Parathyroid adenoma (tissue), 2 donors: ENCODE measurements at regions not wholly inside any gene's neighbourhood (a gene's known extent, or its start where the extent isn't known, plus 50 kb on each side); places are given as distances from the start of the nearest gene placed in this dataset.

ENCODE experiments used
- H2AFZ ChIP-seq: fragments of 300-600 bp; sonication (generic); one replicate; pipeline ENCODE4 v1.7.0; 2017; ENCODE audit warnings: antibody characterized with exemption, mild to moderate bottlenecking
- H3K27ac ChIP-seq: fragments of 300-600 bp; sonication (generic); one replicate; pipeline ENCODE4 v1.7.0; 2017
- H3K27me3 ChIP-seq: fragments of 300-600 bp; sonication (generic); one replicate; pipeline ENCODE4 v1.7.0; 2017; ENCODE audit warnings: low read length; ENCODE audit not compliant: control insufficient read depth, insufficient read depth
- H3K36me3 ChIP-seq: fragments of 300-600 bp; sonication (generic); one replicate; pipeline ENCODE4 v1.7.0; 2017; ENCODE audit warnings: low read length; ENCODE audit not compliant: control insufficient read depth, insufficient read depth
- H3K4me1 ChIP-seq: fragments of 300-600 bp; sonication (generic); one replicate; pipeline ENCODE4 v1.7.0; 2017; ENCODE audit warnings: control low read depth
- H3K4me2 ChIP-seq: fragments of 300-600 bp; sonication (generic); one replicate; pipeline ENCODE4 v1.7.0; 2017; ENCODE audit warnings: low read length
- H3K4me3 ChIP-seq: fragments of 300-600 bp; sonication (generic); one replicate; pipeline ENCODE4 v1.7.0; 2017; ENCODE audit warnings: low read depth, low read length
- H3K79me2 ChIP-seq: fragments of 300-600 bp; sonication (generic); one replicate; pipeline ENCODE4 v1.7.0; 2017; ENCODE audit warnings: control low read depth
- H3K9ac ChIP-seq: fragments of 300-600 bp; sonication (generic); one replicate; pipeline ENCODE4 v1.7.0; 2017; ENCODE audit warnings: mild to moderate bottlenecking
- H3K9me3 ChIP-seq: fragments of 300-600 bp; sonication (generic); one replicate; pipeline ENCODE4 v1.7.0; 2017; ENCODE audit warnings: low read length; ENCODE audit not compliant: control insufficient read depth
- CTCF ChIP-seq: fragments of 300-600 bp; sonication (generic); IDR thresholded peaks from one replicate; pipeline ENCODE4 v1.7.0; 2017; ENCODE audit warnings: antibody characterized with exemption, mild to moderate bottlenecking
- donor health status: primary hyperparathyroidism.

- no peak for TF ChIP-seq CTCF
- Histone ChIP-seq H3K27me3 (no peaks in the 10 kb centered on the region), H3K9ac (no peak overlapping the region), H2AFZ (no peak overlapping the region), H3K79me2 (no peaks in the 10 kb centered on the region), H3K4me3 (no peak overlapping the region), H3K4me1 (no peaks in the 10 kb centered on the region), H3K4me2 (no peak overlapping the region), H3K36me3 (no peaks in the 10 kb centered on the region), H3K9me3 (no peaks in the 10 kb centered on the region), H3K27ac (no peak overlapping the region)
Measured at GRCh38 chr1:30535595-30536325, 187.6 kb downstream of the MATN1 start.

GRCh38 chr1:30534551-30534940 is 188.8 kb downstream of the MATN1 start:
- no peak overlapping the region for H3K9ac ChIP-seq
- TF ChIP-seq CTCF: no peak
- no peaks in the 10 kb centered on the region for H3K27me3 ChIP-seq
- H3K4me2 ChIP-seq: no peak overlapping the region
- H3K4me1 ChIP-seq: no peaks in the 10 kb centered on the region
- H3K9me3 ChIP-seq: no peaks in the 10 kb centered on the region
- H3K79me2 ChIP-seq: no peaks in the 10 kb centered on the region
- H3K4me3 ChIP-seq: no peak overlapping the region
- H3K36me3 ChIP-seq: no peaks in the 10 kb centered on the region
- no peak overlapping the region for H3K27ac ChIP-seq
- no peak overlapping the region for H2AFZ ChIP-seq

GRCh38 chr1:30533796-30534550 is 189.4 kb downstream of the MATN1 start:
- TF ChIP-seq CTCF: no peak
- no peaks in the 10 kb centered on the region for H3K36me3 ChIP-seq
- H3K9me3 ChIP-seq: no peaks in the 10 kb centered on the region
- H3K27me3 ChIP-seq: no peaks in the 10 kb centered on the region
- no peak overlapping the region for H3K9ac ChIP-seq
- no peak overlapping the region for H3K27ac ChIP-seq
- H3K79me2 ChIP-seq: no peaks in the 10 kb centered on the region
- no peak overlapping the region for H3K4me3 ChIP-seq
- H2AFZ ChIP-seq: no peak overlapping the region
- no peaks in the 10 kb centered on the region for H3K4me1 ChIP-seq
- H3K4me2 ChIP-seq: no peak overlapping the region

DNA sequence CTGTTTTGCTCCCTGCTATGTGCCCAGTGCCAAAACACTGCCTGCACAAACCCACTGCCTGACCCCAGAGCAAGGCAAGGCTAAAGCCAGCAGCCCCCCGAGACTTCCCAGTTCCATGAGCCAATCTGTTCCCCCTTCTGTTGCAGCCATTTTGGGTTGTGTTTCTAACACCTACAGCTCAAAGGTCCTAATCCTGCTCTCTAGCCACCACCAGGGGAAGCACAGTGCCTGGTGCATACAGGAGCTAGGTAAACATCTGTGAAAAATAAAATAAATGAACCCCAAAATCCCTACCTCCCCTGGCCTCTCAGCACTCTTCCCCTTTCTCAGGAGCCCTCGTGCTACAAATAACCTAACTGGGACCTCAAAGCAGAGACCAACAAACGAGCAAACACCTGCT is 190.2 kb downstream of the MATN1 start:
- Histone ChIP-seq H3K79me2 (no peaks in the 10 kb centered on the region), H3K9ac (no peak overlapping the region), H3K36me3 (no peaks in the 10 kb centered on the region), H3K27me3 (no peaks in the 10 kb centered on the region), H3K4me1 (no peaks in the 10 kb centered on the region), H3K4me2 (no peak overlapping the region), H3K4me3 (no peak overlapping the region), H3K9me3 (no peaks in the 10 kb centered on the region), H3K27ac (no peak overlapping the region), H2AFZ (no peak overlapping the region)
- no peak for TF ChIP-seq CTCF
